ENCODE measurements at regions not wholly inside any gene's neighbourhood (a gene's known extent, or its start where the extent isn't known, plus 50 kb on each side); places are given as distances from the start of the nearest gene placed in this dataset.

GRCh38 chr4:62131049-62131448 lies 930.9 kb downstream of the ADGRL3 start:
- TF ChIP-seq ZNF703 (CRISPR knock-in tag; IDR thresholded peaks at IDR 0.05; ENCODE audit: borderline replicate concordance) (no peak), PBX2 (CRISPR knock-in tag; IDR thresholded peaks at IDR 0.05) (no peak), TBX2 (CRISPR knock-in tag; IDR thresholded peaks at IDR 0.05; ENCODE audit: borderline replicate concordance) (no peak), ATF1 (CRISPR knock-in tag; IDR thresholded peaks at IDR 0.05) (no peak), CTCF (CRISPR knock-in tag; IDR thresholded peaks at IDR 0.05) (no peak), AHR (CRISPR knock-in tag; IDR thresholded peaks at IDR 0.05) (no peak), ZFYVE20 (CRISPR knock-in tag; IDR thresholded peaks at IDR 0.05; ENCODE audit: borderline replicate concordance, low read depth) (no peak), ELK4 (CRISPR knock-in tag; IDR thresholded peaks at IDR 0.05; ENCODE audit: borderline replicate concordance) (no peak), ZNF138 (CRISPR knock-in tag; IDR thresholded peaks at IDR 0.05; ENCODE audit: low read depth) (no peak), ZNF34 (CRISPR knock-in tag; IDR thresholded peaks at IDR 0.05; ENCODE audit: borderline replicate concordance) (no peak), CCAR2 (optimal IDR thresholded peaks at IDR 0.05; ENCODE audit: low read depth, low read length) (no peak)

Measured in HepG2 (cell line).